Esophagus (tissue), 2 donors: ENCODE measurements at regions not wholly inside any gene's neighbourhood (a gene's known extent, or its start where the extent isn't known, plus 50 kb on each side); places are given as distances from the start of the nearest gene placed in this dataset.

ENCODE experiments used
- H3K27ac ChIP-seq, 2 donors: one replicate each; pipeline ENCODE4 v1.5.1; 2013; ENCODE audit warnings: low read depth in 2 of 2, mild to moderate bottlenecking in 2 of 2, inconsistent platforms in 1 of 2, low read length in 1 of 2, moderate library complexity in 1 of 2
- H3K27me3 ChIP-seq, 2 donors: one replicate each; pipeline ENCODE4 v1.6.1; 2013; ENCODE audit warnings: low read length in 2 of 2, control low read depth in 1 of 2, mild to moderate bottlenecking in 1 of 2; ENCODE audit not compliant: insufficient read depth in 2 of 2, control insufficient read depth in 1 of 2
- H3K36me3 ChIP-seq, 2 donors: one replicate each; pipeline ENCODE4 v1.6.1; 2013; ENCODE audit warnings: low read length in 1 of 2; ENCODE audit not compliant: control insufficient read depth in 2 of 2, insufficient read depth in 2 of 2
- H3K4me1 ChIP-seq, 2 donors: one replicate each; pipeline ENCODE4 v1.6.1; 2013; ENCODE audit warnings: low read length in 1 of 2; ENCODE audit not compliant: control insufficient read depth in 2 of 2, insufficient read depth in 2 of 2
- H3K4me3 ChIP-seq, 2 donors: one replicate each; pipeline ENCODE4 v1.5.1; 2013; ENCODE audit warnings: low read length in 2 of 2, mild to moderate bottlenecking in 2 of 2, low read depth in 1 of 2, moderate library complexity in 1 of 2
- H3K9me3 ChIP-seq, 2 donors: one replicate each; pipeline ENCODE4 v1.6.1; 2013; ENCODE audit warnings: mild to moderate bottlenecking in 2 of 2, low read depth in 1 of 2, low read length in 1 of 2, moderate library complexity in 1 of 2; ENCODE audit not compliant: control insufficient read depth in 2 of 2, insufficient read depth in 1 of 2
- WGBS, 2 donors: extraction: QIAGEN DNeasy Blood & Tissue Kit; methylation state at CpG; one replicate each; pipeline ENCODE4 v1.1.7; 2013; 5-methylcytosine and 5-hydroxymethylcytosine counted together
- donor health status: healthy with polysubstance abuse.
- donor health status: Bipolar disorder and iron deficiency.

DNA sequence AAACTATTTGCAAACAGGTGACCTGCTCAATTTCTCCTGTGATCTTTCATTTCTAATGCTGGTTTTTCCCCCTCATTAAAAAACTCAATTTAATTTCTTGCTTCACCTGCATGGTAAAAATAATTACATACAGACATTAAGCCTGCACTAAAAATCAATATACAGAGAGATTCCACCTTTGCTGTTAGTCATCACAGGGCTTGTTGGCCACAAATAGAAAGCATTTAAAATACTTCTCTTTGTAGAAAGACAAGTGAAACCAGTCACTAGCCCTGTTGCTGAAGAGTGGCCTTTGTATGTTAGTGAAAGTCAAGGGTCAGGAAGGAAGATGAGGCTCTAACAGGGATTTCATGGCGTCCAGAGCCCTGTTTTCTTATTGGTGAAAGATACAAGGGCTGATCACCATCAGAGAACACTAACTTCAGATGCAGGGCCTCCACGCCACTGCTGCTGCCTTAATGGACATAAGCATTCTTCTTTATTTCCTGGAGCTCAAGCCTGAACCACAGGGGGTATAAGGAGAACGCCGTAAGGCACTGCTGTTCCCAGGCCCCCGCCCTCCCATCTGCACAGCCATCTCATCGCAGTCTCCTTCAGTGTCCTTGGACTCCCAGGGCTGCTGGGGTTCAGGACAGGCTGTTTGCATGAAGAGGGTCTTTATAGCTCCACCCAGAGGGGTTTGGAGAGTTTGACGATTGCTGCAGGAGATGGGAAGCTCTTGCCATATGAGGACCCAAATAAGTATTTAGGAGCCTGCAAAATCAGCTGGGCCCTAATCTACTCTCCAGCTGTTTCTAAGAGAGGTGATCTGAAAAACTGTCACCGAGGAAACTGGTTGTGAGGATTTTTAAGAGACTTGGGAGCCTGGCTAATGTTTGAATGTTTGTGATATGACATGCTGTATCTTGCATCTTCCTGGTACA lies 117.3 kb upstream of the IRF2BP2 start:
- Histone ChIP-seq H3K27ac (peak overlapping the region; percentile 99 to 100), H3K4me1 (peaks cover 18 to 33% of the 10 kb centered on the region in 2 donors), H3K4me3 (no peak overlapping the region), H3K27me3 (no peaks in the 10 kb centered on the region), H3K9me3 (no peaks in the 10 kb centered on the region), H3K36me3 (no peaks in the 10 kb centered on the region)
- 61 to 67% methylated on average over 8 of the region's 8 CpGs for WGBS, 2 donors

DNA sequence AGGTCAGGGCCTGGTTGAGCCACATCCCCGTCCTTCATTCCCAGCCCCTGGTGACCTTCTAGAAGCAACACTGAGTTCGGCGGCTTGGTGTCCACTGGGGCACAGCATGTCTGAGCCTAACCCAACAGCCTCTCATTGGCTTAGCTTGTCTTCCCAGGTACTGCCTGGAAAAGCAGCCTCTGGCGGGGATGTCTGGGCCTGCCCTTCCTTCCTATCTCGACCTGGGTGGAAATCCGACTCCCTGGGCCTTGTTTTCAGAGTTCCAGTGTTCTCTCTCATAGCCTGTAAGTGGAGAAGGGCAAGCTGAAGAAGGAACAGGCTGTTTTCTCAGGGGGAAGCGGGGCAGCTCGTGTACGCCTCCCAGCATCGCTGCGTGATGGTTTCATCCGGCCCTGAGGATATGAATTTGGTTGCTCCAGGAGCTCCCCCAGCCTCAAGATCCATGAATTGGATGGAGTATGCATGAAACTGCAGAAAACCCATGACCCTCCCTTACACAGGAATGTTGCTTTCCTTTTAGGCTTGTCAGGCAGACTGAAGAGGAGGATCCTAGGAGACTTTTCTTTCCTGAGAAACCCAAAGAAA lies 116.5 kb upstream of the IRF2BP2 start:
- peak overlapping the region; percentile 99 to 100 for H3K27ac ChIP-seq
- H3K36me3 ChIP-seq, result no peaks in the 10 kb centered on the region
- no peak overlapping the region for H3K4me3 ChIP-seq
- H3K27me3 ChIP-seq, result no peaks in the 10 kb centered on the region
- 35 to 61% methylated on average over 12 of the region's 12 CpGs for WGBS, 2 donors
- H3K9me3 ChIP-seq, result no peaks in the 10 kb centered on the region
- H3K4me1 ChIP-seq, result peaks cover 20 to 32% of the 10 kb centered on the region in 2 donors

DNA sequence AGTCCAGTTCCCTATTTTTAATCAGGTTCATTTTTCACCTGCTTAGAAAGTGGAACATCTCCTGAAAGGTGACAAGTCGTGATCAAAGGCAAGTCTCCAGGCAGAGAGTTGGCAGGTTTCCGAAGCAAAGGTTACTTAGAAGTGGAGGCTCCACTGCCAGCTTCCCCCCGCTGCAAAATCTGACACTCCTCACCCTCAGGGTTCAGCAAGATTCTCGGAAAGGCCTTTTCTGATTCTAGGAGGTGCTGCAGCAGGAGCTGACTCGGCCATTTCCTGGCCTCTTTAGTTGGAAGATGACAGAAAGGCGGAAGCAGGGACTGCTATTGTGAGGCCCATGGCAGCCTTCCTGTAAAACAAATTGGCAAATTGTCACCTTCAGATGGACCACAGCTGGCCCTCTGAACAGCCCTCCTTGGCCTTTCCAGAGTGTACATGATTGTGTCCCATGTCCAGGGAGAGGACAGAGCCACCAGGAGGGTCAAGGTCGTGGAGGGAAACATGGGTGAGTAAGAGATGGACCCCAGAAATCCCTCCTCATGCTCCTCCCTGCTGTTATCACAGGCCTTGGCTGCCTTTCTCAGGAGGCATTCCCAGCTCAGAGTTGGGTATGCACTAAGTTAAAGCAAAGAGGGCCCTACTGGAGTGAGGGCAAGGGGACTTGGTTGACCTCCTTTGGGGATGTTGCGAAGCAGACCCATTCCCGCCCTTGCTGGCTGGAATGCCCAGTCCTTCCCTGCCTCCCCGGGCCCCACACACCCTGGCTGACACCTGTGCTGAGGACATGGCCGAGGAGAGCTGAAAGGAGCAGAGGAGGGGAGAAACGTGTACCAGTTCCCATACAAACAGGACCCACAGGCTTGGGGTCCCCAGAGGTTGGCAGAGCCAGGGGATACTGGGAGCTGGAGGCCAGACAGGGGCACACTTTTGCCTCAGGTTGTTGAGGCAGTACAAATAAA lies 115.5 kb upstream of the IRF2BP2 start:
- WGBS, 2 donors, result 43 to 44% methylated on average over 12 of the region's 12 CpGs
- peaks cover 20 to 36% of the 10 kb centered on the region in 2 donors for H3K4me1 ChIP-seq
- H3K27ac ChIP-seq, result peak overlapping the region; percentile 99 to 100
- H3K9me3 ChIP-seq, result no peaks in the 10 kb centered on the region
- no peaks in the 10 kb centered on the region for H3K27me3 ChIP-seq
- no peaks in the 10 kb centered on the region for H3K36me3 ChIP-seq
- H3K4me3 ChIP-seq, result no peak overlapping the region

DNA sequence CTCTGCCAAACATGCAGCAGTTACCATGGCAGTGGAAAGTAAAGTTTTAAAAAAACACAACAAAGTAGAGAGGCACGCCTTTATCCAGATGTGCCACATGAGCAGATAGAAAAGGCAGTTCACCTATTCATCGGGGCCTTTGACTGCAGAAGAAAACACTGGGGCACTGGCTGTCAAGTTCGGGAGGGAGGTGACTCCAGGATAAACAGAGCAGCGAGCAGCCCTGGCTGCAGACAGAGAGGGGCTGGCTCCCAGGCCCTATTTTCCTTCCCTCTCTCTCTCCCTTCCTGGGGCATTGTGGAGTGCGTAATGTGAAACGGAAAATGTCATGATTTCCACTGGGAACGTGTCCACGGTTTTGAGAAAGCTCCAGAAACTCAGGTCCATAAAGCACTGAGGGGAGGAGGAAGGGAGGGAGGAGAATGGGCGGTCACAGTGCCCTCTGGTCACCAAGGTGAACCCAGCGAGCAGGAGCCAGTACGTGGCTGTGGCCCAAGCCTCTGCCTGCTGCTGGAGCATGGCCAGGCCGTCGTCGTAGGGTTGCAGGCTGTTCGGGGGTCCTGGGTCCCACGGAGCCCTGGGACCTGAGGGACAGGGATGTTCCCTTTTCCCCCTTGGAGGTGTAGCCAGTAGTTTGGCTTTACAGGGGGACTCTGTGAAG lies 114.7 kb upstream of the IRF2BP2 start:
- no peaks in the 10 kb centered on the region for H3K9me3 ChIP-seq
- H3K4me1 ChIP-seq, result peaks cover 20 to 38% of the 10 kb centered on the region in 2 donors
- WGBS, 2 donors, result 4% methylated on average over 16 of the region's 16 CpGs
- H3K27ac ChIP-seq, result peak overlapping the region; percentile 99 to 100
- no peak overlapping the region for H3K4me3 ChIP-seq
- no peaks in the 10 kb centered on the region for H3K36me3 ChIP-seq
- H3K27me3 ChIP-seq, result no peaks in the 10 kb centered on the region

DNA sequence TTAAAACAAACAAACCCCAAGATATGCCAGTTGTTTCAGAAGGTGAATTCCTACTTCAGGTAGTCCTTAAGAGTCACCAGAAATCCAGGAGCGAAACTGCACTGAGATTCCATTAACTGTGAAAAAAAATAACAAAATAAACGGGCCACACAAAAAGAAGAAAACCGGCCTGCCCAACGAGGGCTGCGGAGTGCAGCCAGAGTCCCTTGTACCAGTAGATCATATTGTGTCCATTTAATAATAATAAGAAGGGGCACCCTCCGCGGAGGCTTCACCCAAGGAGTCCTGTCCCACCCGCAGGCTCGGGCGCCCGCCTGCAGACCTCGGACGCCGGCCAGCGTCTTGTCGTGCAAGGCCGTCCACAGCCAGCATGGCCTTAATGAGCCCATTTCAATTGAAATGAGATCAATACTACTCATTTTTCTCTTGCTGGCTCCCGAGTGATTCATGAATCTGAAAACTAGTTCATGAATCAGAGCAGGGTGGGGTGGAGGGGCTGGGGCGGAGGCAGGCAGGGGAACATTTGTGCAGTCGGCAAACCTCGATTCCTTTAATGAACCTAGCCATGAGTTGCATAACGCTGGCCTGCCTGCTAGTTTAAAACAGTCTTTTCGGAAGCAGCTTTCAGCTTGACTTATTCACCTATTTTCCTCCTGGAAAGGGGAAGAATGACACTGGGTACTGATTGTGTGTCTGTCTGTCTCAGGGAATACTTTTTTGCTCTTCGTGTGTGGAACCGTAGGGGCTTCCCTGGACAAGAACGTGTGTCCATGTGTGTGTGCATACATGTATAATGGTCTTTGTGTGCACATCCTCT lies 113.1 kb upstream of the IRF2BP2 start:
- no peaks in the 10 kb centered on the region for H3K27me3 ChIP-seq
- 14 to 32% methylated on average over 26 of the region's 26 CpGs for WGBS, 2 donors
- H3K9me3 ChIP-seq, result no peaks in the 10 kb centered on the region
- peak overlapping the region; percentile 99 to 100 for H3K27ac ChIP-seq
- H3K4me1 ChIP-seq, result peaks cover 15 to 40% of the 10 kb centered on the region in 2 donors
- peak overlapping the region in 1 of 2 donors; percentile 2 for H3K4me3 ChIP-seq
- no peaks in the 10 kb centered on the region for H3K36me3 ChIP-seq

DNA sequence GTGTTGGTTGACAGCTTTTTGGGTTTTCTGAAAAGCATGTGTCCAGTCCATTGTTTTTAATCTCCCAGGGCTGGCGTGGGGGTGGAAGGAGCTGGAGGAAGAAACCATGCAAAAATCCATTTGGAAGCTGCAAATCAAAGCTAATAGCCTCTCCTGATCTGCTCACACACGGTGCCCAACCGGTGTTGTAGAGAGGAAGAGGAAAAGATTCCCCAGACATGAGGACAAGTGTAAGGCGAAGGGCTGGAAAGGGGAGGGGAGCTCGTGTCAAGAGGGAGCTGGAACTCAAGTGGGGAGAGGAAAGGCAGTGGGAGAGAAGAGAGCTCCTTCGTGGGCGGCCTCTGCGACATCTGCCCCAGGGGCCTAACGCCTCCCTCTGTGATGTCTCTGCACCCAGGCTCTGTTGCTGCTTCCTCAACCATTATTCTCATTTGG lies 112.3 kb upstream of the IRF2BP2 start:
- Histone ChIP-seq H3K36me3 (no peaks in the 10 kb centered on the region), H3K27ac (peak overlapping the region; percentile 99 to 100), H3K9me3 (no peaks in the 10 kb centered on the region), H3K4me3 (no peak overlapping the region), H3K4me1 (peaks cover 13 to 38% of the 10 kb centered on the region in 2 donors), H3K27me3 (no peaks in the 10 kb centered on the region)
- 35 to 38% methylated on average over 9 of the region's 9 CpGs for WGBS, 2 donors

DNA sequence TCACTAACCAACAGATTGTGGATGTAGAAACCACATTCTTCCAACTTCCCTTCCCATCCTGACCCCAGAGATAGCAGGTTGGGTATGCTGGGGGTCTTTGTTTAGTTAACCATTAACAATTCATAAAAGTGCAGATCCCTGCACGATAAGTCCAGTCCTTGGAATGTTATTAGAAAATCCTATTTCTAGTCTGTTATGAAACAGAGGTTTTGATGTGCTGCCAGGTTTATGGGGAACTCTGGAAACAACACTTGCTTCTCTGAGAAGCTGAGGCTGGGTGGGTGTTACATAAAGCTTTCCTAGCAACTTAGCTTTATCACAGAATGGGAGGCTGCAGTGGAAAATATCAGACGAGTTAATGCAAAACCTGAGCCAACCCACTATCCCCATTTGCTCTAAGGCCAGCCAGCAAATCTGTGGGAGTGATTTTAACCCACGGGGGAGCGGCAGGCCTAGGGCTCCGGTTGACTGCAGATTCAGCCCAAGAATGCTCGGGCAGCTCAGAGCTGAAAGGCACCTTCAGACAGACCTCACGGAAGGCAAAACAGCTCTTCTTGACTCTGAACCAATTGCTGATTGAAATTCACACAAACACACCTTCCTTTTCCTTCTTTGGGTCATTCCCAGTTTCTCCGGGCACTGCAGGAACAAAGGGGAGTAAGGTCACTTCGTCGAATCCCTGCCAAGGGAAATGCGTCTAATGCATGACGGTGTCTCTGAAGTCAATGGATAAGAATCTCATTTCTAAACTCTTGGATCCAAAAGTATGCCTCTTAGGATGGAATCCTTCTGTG lies 111.7 kb upstream of the IRF2BP2 start:
- no peaks in the 10 kb centered on the region for H3K36me3 ChIP-seq
- H3K4me1 ChIP-seq, result peaks cover 13 to 38% of the 10 kb centered on the region in 2 donors
- no peak overlapping the region for H3K4me3 ChIP-seq
- no peaks in the 10 kb centered on the region for H3K9me3 ChIP-seq
- H3K27ac ChIP-seq, result peak overlapping the region; percentile 99 to 100
- WGBS, 2 donors, result 14 to 17% methylated on average over 12 of the region's 12 CpGs
- H3K27me3 ChIP-seq, result no peaks in the 10 kb centered on the region
